Uterus (tissue), 2 donors: ENCODE measurements at regions not wholly inside any gene's neighbourhood (a gene's known extent, or its start where the extent isn't known, plus 50 kb on each side); places are given as distances from the start of the nearest gene placed in this dataset.

Experiments
- POLR2A ChIP-seq, 2 donors: fragments of 450-650 bp; IDR thresholded peaks; one replicate each; pipeline ENCODE4 v1.6.1; 2016; ENCODE audit warnings: antibody characterized with exemption in 2 of 2, mild to moderate bottlenecking in 1 of 2, moderate library complexity in 1 of 2
- TF ChIP-seq, protein P1 (sequence below), 4 experiments: fragments of 200-600 bp in 2 of 4; fragments of 450-650 bp in 2 of 4; sonication (generic) in 2 of 4; IDR thresholded peaks; one replicate each; pipeline ENCODE4 v1.5.1; 2016 to 2019; ENCODE audit warnings: antibody characterized with exemption in 4 of 4, mild to moderate bottlenecking in 2 of 4, moderate library complexity in 1 of 4

DNA sequence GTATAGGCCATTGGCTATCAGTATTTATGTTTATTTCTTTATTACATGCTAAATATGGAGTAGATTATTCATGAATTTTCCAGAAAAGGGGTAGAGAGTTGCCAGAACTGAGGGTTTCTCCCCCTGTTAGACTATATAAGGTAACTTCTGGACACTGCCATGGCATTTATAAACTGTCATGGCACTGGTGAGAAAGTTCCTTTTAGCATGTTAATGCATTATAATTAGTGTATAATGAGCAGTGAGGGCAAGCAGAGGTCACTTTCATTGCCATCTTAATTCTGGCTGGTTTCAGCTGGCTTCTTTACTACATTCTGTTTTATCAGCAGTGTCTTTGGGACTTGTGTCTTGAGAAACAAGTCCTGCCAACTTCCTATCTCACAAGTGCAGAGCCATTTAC, 220.0 kb upstream of the CNR1 start:
- TF ChIP-seq, protein P1, sequence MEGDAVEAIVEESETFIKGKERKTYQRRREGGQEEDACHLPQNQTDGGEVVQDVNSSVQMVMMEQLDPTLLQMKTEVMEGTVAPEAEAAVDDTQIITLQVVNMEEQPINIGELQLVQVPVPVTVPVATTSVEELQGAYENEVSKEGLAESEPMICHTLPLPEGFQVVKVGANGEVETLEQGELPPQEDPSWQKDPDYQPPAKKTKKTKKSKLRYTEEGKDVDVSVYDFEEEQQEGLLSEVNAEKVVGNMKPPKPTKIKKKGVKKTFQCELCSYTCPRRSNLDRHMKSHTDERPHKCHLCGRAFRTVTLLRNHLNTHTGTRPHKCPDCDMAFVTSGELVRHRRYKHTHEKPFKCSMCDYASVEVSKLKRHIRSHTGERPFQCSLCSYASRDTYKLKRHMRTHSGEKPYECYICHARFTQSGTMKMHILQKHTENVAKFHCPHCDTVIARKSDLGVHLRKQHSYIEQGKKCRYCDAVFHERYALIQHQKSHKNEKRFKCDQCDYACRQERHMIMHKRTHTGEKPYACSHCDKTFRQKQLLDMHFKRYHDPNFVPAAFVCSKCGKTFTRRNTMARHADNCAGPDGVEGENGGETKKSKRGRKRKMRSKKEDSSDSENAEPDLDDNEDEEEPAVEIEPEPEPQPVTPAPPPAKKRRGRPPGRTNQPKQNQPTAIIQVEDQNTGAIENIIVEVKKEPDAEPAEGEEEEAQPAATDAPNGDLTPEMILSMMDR (IDR thresholded peaks at IDR 0.05) = no peak
- TF ChIP-seq POLR2A (IDR thresholded peaks at IDR 0.05) = no peak
